K562 (cell line): ENCODE measurements at regions not wholly inside any gene's neighbourhood (a gene's known extent, or its start where the extent isn't known, plus 50 kb on each side); places are given as distances from the start of the nearest gene placed in this dataset.

Experiments used
- CTCF ChIP-seq, 3 experiments: IDR thresholded peaks in 2 of 3; conservative IDR thresholded peaks in 1 of 3; 2 replicates each; pipeline ENCODE4 v1.5.1; 2011 to 2012; ENCODE audit warnings: low read length in 3 of 3, mild to moderate bottlenecking in 3 of 3, control low read depth in 2 of 3, improper control_type of control experiment in 1 of 3, inconsistent platforms in 1 of 3, low read depth in 1 of 3, mixed read lengths in 1 of 3, moderate library complexity in 1 of 3; ENCODE audit not compliant: insufficient read depth in 2 of 3
- EHMT2 ChIP-seq: fragments of 450-650 bp; IDR thresholded peaks from 2 replicates; pipeline ENCODE4 v1.6.1; 2018; ENCODE audit warnings: antibody characterized with exemption
- ESRRA ChIP-seq: fragments of 450-650 bp; IDR thresholded peaks from 2 replicates; pipeline ENCODE4 v1.6.1; 2014; ENCODE audit warnings: low read depth, mild to moderate bottlenecking, moderate library complexity, borderline replicate concordance
- HDAC6 ChIP-seq: IDR thresholded peaks from 2 replicates; pipeline ENCODE4 v1.6.1; 2012; ENCODE audit warnings: low read depth, mild to moderate bottlenecking, control low read depth, inconsistent platforms, low read length, moderate library complexity
- MTA1 ChIP-seq: fragments of 450-650 bp; IDR thresholded peaks from 2 replicates; pipeline ENCODE4 v1.6.1; 2017; ENCODE audit warnings: borderline replicate concordance
- NR3C1 ChIP-seq: sonication (generic); formaldehyde crosslinking; IDR thresholded peaks from 2 replicates; pipeline ENCODE4 v1.8.1; 2022; ENCODE audit warnings: missing genetic modification reagents
- POLR2A ChIP-seq: fragments of 450-650 bp; conservative IDR thresholded peaks from 2 replicates; pipeline ENCODE4 v1.6.1; 2016
- POLR2AphosphoS2 ChIP-seq: IDR thresholded peaks from 2 replicates; pipeline ENCODE4 v1.6.1; 2012; ENCODE audit warnings: low read length, improper control_type of control experiment
- SNRNP70 ChIP-seq: fragments of 200-400 bp; formaldehyde crosslinking; optimal IDR thresholded peaks from 2 replicates; pipeline ENCODE3; 2017; ENCODE audit warnings: low read depth, low read length
- USF2 ChIP-seq: sonication (generic); formaldehyde crosslinking; IDR thresholded peaks from 2 replicates; pipeline ENCODE4 v1.5.0; 2020; ENCODE audit warnings: missing genetic modification reagents
- ZNF146 ChIP-seq: IDR thresholded peaks from one replicate; pipeline ENCODE4 v1.6.1; 2018; ENCODE audit warnings: missing compliant biosample characterization; ENCODE audit not compliant: unreplicated experiment
- ZNF609 ChIP-seq: sonication (generic); formaldehyde crosslinking; IDR thresholded peaks from 2 replicates; pipeline ENCODE4 v1.8.1; 2023; ENCODE audit warnings: missing genetic modification reagents, mild to moderate bottlenecking, borderline replicate concordance
- ZSCAN32 ChIP-seq: fragments of 450-650 bp; formaldehyde crosslinking; IDR thresholded peaks from 2 replicates; pipeline ENCODE4 v1.4.0; 2020; ENCODE audit warnings: mild to moderate bottlenecking, moderate library complexity
- TF ChIP-seq, protein P1 (sequence below), 2 experiments: fragments of 450-650 bp in 1 of 2; sonication (generic) in 1 of 2; formaldehyde crosslinking; conservative IDR thresholded peaks; 2 replicates each; pipeline versions ENCODE4 v1.4.0 to v1.8.1; 2020 to 2022; ENCODE audit warnings: mild to moderate bottlenecking in 1 of 2, missing genetic modification reagents in 1 of 2

GRCh38 chr5:42074353-42074752 is 149.3 kb downstream of the FBXO4 start:
- no peak for TF ChIP-seq ESRRA
- TF ChIP-seq ZNF146 (CRISPR knock-in tag), result no peak
- TF ChIP-seq ZSCAN32 (CRISPR knock-in tag), result no peak
- TF ChIP-seq MTA1, result no peak
- no peak for TF ChIP-seq SNRNP70
- TF ChIP-seq CTCF (IDR thresholded peaks at IDR 0.05 in 2 of 3, conservative IDR thresholded peaks at IDR 0.05 in 1 of 3; ENCODE audit: insufficient read depth in 2 of 3, low read depth in 1 of 3, low read length in 3 of 3), result no peak
- no peak for TF ChIP-seq HDAC6
- no peak for TF ChIP-seq ZNF609 (CRISPR knock-in tag)
- TF ChIP-seq POLR2A, result no peak
- no peak for TF ChIP-seq EHMT2
- TF ChIP-seq USF2, result no peak
- TF ChIP-seq NR3C1, result no peak
- no peak for TF ChIP-seq POLR2AphosphoS2
- TF ChIP-seq, protein P1, sequence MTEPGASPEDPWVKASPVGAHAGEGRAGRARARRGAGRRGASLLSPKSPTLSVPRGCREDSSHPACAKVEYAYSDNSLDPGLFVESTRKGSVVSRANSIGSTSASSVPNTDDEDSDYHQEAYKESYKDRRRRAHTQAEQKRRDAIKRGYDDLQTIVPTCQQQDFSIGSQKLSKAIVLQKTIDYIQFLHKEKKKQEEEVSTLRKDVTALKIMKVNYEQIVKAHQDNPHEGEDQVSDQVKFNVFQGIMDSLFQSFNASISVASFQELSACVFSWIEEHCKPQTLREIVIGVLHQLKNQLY (CRISPR knock-in tag; conservative IDR thresholded peaks at IDR 0.05), result no peak
